Stimulated activated CD4-positive, alpha-beta T cell treated with anti-CD3 and anti-CD28 coated beads, Interleukin-15, amount 100 ng/mL, for 24 hours (primary cell): ENCODE measurements at regions not wholly inside any gene's neighbourhood (a gene's known extent, or its start where the extent isn't known, plus 50 kb on each side); places are given as distances from the start of the nearest gene placed in this dataset.

Experiments
- DNase-seq: peaks from one replicate; pipeline ENCODE4 v3.0.0-alpha.2; 2020

DNA sequence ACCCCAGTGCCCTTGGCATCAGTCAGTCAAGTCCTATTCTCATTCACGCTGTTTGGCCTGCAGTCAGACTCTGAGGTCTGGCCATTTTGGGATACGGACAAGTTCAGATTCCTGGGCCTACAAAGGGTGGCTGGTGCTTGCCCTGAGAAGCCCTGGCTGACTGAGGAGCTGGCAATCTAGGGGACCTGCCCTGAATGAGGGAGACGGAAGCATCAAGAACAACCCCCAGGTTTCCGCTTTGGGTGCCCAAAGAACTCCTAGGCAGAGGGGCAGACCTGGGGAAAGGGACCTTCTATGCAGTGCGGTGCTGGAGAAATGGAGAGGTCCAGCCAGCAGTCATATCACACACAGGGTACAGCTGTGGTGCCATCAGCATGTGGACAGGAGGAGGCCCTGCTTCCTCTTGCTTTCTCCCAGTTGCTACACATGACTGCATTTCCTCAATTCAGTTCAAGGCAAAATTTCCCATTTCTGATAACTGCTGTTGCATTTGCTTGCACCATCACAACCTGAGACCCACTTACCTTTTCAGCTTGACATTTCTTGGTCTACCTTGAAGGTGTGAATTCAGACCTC is 70.9 kb upstream of the LGALSL start:
- DNase-seq = no peak

DNA sequence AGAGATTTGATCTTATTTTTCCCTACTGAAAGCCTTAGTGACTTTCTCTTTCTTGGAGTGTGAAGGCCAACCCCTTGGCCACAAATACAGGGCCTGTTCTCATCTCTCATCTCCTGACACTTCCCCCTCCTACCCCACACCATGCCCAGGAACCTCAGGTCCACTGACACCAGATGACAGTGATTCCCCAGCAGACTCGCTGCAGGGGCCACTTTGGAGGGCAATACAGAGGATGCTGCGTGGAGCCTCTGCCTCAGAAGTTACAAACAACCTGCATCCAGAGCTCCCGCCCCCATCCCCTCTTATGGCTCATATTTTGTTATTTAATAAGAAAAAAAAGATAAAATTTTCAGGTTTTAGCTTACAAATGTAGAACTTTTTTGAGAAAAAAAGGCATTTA is 70.1 kb upstream of the LGALSL start:
- no peak for DNase-seq

- DNase-seq = no peak
Observed at GRCh38 chr2:64386676-64387075, 67.3 kb upstream of the LGALSL start.

- no peak for DNase-seq
Observed at GRCh38 chr2:64390586-64390985, 63.4 kb upstream of the LGALSL start.

DNA sequence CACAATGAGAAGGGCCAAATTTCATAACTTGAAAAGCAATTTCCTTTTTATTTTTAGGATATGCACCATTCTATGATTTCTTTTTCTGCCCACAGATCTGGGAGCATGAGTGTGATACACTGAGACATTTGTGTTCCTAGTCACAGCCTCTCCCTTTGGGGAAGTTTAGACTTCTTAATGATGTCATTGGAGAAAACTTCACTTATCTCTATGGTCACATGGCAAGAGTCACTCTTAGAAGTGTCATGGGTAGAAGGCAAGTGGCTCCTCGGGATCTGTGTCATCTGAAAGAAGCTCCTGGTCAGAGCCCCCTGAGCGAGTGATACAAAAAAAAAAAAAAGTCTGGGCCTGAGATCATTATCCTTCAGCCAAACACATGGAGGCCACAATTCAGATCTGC is 62.5 kb upstream of the LGALSL start:
- no peak for DNase-seq

DNA sequence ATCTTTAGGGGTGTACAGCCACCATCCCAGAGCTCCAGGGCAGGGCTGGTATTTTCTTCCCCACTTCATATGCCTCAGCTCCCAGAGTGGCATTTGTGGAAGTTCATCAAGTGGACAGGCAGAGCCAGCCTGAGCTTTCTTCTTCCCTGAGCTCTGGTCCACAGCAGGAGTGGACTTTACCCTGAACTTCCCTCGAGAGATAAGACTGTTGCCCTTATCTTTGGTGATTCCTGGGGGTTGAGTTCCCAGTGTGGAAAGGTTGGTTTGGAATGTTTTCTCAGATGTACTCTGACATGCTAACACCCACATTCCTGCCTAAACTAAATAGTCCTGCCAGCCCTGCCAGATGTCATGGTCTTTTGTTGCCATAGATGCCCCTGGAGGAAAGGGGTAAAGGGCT is 62.0 kb upstream of the LGALSL start:
- no peak for DNase-seq

GRCh38 chr2:64392529-64392928 is 61.4 kb upstream of the LGALSL start:
- no peak for DNase-seq

DNA sequence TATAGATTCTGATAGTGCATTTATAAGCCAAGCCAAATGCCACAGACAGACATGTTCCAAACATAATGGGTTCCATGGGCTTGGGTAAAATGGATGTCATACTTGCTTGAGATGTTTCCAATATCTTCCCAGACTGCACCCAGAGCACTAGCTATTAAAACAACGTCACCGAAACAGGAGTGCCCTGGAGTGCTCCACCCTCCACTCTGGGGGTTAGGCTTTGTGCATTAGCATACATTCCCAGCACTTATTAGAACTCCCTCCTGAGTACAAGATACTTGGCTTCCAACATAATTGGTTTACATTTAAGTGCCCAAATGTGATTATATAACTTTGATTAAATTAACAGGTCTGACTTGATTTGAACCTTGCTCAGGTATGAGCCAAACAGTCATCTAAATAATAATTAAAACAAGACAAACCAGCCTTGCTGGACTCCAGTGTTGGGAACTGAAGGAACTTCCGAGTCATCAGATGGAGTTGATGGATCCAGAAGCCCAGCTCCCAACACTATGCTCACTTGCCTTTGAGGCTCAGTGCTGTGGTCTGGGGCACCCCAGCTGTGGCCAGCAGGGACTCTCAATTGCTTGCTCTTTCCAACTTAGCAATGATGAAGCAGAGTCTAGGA is 60.5 kb upstream of the LGALSL start:
- DNase-seq = no peak

DNA sequence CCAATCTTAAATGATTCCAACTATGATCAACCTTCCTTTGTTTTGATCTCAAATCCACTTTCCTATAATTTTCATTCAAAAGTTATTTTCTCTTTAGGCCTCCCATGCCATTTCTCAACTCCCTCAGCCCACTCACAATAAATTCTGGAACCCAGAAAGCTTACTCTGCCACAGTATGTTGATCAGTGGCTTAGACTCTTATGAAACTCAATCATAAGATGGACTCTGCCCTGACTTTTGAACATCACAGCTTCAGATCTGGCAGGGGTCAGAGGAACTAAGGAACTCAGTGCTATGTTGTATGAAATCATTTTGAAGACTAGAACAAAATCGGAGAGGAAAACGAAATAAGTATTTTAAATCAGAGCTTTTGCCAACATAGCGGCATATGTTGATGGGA is 59.8 kb upstream of the LGALSL start:
- no peak for DNase-seq

GRCh38 chr2:64396001-64396400 is 58.0 kb upstream of the LGALSL start:
- DNase-seq = no peak

GRCh38 chr2:64396551-64396950 is 57.4 kb upstream of the LGALSL start:
- DNase-seq = no peak

GRCh38 chr2:64398516-64399129 is 55.3 kb upstream of the LGALSL start:
- DNase-seq = no peak

DNA sequence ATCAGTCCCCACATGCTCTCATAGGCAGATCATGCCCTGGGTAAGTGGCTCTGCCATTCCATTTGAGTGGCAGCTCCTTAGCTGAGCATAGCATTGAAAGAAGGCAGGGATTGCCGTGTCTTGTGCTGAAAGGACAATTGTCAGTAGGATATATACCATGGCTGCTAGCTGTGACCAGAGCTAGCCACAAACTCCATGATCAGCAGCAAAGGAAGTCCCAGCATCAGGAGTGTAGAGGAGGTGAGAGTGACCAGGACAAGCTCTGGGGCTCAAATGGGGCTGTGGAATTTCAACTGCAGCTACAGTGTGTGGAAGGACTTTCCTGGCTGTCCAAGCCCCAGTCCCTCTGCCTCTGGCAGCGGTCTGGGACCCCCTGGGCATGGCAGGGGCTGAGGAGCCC is 54.4 kb upstream of the LGALSL start:
- no peak for DNase-seq

DNA sequence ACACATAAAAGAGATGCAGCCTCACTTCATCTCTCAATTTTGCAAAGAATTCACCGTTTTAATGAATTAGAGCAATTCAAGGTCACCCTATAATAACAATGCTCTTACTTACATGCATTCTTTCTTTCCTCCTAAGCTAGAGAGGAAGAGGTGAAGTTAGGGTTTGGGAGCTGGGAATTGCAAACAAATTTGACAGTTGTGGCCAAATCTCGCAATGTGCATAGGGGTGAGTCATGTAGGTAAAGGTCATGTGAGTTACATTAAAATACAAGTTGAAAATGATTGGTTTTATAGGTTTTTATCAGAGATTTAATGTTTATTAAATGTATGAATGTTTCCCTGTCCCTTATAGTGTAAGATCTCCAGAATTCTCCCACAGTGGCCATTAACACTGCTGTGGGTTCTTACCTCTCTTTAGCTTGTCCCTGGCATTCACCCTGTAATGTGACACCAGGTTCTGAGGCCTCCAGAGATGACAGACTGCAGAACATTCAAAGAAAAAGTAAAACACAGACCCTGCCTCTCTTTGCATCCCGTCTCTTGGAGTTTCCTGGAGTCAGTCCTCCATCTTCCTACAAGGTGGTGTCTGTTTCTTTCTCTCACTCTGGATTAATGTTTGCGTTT is 53.7 kb upstream of the LGALSL start:
- no peak for DNase-seq

DNA sequence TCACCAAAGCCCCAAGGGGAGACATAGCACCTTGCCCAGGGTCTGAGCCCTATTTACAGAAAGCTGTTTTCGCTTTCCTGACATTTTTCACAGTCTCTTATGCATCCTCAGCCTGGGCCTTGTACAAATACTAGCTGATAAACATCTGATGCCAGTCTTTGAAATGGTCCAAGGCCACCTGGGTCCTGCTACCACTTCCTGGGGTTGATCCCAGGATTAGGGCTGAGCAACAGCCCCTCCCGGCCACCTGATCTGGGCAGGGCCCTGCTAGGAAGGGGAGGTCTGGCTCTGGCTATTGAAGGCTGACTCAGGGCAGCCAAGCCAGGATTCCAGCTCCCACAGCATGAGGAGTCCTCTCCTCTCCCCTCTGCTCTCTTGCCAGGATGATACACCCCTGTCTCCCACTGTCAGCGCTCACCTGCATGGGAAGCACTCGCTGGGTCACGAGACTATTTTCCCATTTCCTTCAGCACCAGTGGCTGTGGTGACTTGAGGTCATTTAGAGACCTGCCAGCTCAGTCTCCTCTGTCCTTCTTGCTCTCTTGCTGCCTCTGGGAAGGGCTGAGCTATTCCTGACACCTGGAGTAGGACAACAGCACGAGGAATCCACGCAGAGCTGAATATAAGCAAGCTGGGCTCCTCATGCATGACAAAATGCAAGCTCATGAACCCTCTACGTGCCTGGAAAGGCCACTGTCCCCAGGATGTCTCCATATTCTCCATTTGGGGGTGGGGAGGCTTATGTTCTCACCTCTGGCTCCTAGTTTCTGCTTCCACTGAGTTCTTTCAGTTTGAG is 53.0 kb upstream of the LGALSL start:
- no peak for DNase-seq

DNA sequence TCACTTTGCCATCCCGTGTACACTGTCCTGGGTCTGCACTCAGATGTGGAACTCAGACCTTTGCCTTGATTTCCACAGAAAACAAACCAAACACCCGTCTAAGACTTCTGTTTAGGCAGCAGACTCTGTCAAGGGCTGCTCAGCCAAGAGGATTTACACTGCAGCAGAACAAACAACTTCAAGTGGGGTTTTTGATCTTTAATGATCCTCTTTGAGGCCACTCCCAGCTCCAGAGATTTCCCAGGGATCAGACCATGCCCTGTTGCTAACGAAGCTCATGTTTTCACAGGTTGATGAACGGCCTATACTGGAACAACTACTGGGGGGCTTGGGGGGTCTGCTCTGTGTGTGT is 52.5 kb upstream of the LGALSL start:
- no peak for DNase-seq

GRCh38 chr2:64402876-64403275 is 51.1 kb upstream of the LGALSL start:
- DNase-seq = no peak

- no peak for DNase-seq
Observed at GRCh38 chr2:64403426-64403825, 50.5 kb upstream of the LGALSL start.

DNA sequence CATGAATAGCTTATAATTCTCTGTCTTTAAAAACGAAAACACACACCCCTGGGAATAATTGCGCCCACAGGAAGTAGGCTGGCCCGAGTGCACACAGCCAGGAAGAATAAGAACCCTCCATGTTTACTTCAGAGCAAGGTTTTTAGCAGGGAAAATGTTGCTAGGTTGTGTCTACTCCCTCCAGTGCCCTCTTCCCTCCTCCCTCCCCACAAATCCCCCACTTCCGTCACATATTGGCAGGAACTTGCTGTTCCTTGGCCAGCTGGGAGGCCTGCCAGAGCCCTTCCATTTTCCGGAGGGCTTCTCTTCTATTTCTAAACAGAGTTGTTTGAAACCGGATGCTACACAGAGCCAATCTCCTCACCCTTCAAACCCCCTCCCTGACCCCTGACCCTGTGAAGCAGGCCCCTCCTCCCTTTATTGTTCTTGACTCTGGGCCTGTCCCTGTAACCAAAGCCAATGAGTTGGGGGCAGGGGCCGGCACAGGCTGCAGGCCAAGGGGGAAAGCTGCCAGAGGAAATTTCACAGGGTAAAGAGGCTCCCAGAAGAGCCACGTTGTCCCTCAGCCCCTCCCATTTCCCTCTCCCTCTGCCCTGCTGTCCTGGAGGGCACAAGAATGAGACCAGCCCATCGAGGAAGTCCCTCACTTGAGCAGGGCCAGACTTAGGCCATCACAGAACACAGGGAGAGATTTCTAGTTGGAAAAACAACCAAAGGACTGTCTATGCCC is 49.8 kb upstream of the LGALSL start:
- DNase-seq = no peak
